ENCODE measurements at regions not wholly inside any gene's neighbourhood (a gene's known extent, or its start where the extent isn't known, plus 50 kb on each side); places are given as distances from the start of the nearest gene placed in this dataset.

DNA sequence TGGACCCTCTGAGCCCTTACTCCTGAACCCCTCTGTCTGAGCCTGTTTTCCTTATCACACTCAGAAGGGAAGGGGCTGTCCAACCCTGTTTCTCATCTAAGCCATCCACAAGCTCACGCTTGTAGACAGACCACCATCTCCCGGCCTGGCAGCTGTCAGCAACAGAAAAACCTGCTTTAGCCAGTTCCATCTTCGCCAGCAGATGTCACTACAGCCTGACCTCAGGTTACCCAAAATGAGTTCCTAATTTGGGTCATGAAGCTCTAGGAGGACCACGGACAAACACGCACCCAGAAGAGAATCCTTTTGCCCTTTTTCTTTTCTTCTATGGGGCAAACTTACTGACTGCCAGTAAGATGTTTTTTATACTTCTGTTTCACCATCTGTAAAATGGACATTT lies 445.4 kb downstream of the BCOR start:
- peak in 8 of 9 donors; percentile 18 to 58 (median 46) for TF ChIP-seq CTCF (IDR thresholded peaks at IDR 0.05)
- Histone ChIP-seq H3K4me3 (no peak overlapping the region), H3K27ac (no peak overlapping the region), H3K9me3 (no peaks in the 10 kb centered on the region), H3K4me1 (no peaks in the 10 kb centered on the region), H3K36me3 (no peaks in the 10 kb centered on the region), H3K27me3 (peaks cover 0 to 56% (median 0%) of the 10 kb centered on the region in 7 donors)
- ATAC-seq = no peak
- intact Hi-C loops (cut with DNase I) = loop anchor here in 1 of 10 donors (10.0 kb wide), 1 partner anchor 162 kb away; no protein-coding TSS in a partner anchor
- 50 to 71% methylated on average over 5 of the region's 5 CpGs for WGBS, 2 donors
- no peak for DNase-seq

DNA sequence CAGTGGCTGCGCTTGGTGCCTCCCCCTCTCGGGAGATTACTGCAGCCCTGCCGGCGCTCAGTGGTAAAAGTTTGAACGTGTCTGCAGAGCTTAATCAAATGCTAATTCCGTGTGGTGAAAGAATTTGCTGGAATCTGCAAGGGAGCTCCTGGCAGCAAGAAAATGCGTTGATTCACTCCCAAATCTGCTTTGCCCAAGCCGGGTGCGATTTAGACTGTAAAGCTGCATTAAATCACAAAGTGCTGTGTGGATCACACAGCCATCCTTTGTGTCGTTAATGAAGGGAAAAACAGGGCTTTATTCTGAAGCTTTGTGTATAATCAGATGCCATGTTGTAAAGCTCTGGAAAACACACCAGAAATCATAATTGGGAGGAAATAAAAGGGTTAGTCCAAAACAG lies 444.1 kb downstream of the BCOR start:
- Histone ChIP-seq H3K4me1 (no peaks in the 10 kb centered on the region), H3K4me3 (no peak overlapping the region), H3K27ac (no peak overlapping the region), H3K9me3 (no peaks in the 10 kb centered on the region), H3K36me3 (no peaks in the 10 kb centered on the region), H3K27me3 (peaks cover 0 to 57% (median 0%) of the 10 kb centered on the region in 7 donors)
- no peak for TF ChIP-seq CTCF (IDR thresholded peaks at IDR 0.05)
- intact Hi-C loops (cut with DNase I) = loop anchor here in 1 of 10 donors (10.0 kb wide), 1 partner anchor 161 kb away; no protein-coding TSS in a partner anchor
- DNase-seq = no peak
- WGBS, 2 donors = 59 to 63% methylated on average over 10 of the region's 10 CpGs
- ATAC-seq = no peak

DNA sequence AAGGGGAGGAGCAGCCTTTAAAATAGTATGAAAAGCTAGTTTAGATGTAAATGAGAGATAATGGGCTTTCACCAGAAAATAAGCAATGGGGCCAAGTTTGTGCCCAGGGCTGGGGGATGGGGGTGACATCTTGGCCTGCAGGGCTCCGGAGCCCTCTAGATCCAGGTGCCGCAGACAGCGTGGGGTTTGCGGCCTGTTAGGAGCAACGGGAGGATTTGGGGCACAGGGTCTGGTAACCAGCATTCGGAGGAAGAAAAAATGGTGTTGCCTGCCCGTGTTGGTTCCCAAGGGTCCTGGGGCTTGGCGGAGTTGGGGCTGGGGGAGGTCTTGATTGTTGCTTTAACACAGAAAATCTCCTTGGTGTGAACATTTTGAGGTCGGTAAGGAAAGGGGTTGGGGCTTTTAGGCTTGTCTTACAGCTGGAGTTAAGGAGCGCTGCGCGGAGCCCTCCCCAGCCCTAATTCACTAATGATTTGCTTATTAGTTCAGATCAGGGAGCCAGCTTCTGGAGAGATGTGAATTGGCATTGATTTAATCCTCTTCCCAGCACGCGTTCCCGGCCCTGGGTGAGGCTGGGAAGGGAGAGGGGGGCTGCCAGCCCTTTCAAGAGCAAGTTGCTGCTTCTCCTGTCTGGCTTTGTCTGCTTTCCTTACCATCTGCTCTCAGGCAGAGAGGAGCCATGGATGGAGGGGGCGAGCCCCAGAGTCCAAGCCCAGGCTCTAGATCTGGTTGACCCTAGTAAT lies 443.4 kb downstream of the BCOR start:
- Histone ChIP-seq H3K9me3 (no peaks in the 10 kb centered on the region), H3K27ac (no peak overlapping the region), H3K4me3 (no peak overlapping the region), H3K4me1 (no peaks in the 10 kb centered on the region), H3K27me3 (peaks cover 0 to 57% (median 0%) of the 10 kb centered on the region in 7 donors), H3K36me3 (no peaks in the 10 kb centered on the region)
- 86 to 87% methylated on average over 16 of the region's 16 CpGs for WGBS, 2 donors
- ATAC-seq = no peak
- no peak for TF ChIP-seq CTCF (IDR thresholded peaks at IDR 0.05)
- DNase-seq = no peak
- intact Hi-C loops (cut with DNase I) = loop anchor here in 1 of 10 donors (10.0 kb wide), 1 partner anchor 160 kb away; no protein-coding TSS in a partner anchor

DNA sequence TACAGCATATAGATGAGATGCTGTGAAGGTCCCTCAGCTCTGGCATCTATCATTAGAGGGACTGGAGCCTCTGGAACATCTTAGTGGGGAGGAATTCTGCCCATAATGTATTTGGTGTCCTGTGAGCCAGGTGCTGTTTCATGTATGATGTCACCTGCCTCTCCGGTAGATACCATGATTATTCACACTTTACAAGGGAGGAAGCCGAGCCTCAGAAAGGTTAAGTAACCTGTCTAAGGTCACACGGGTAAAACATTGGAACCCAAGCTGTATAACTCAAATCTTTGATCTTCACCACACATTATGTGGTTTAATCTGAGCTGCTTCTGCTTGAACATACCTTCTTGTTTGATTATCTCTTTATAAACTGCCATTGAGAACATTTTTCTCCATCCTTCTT lies 442.8 kb downstream of the BCOR start:
- Histone ChIP-seq H3K36me3 (no peaks in the 10 kb centered on the region), H3K27me3 (peaks cover 0 to 59% (median 0%) of the 10 kb centered on the region in 7 donors), H3K4me1 (no peaks in the 10 kb centered on the region), H3K4me3 (no peak overlapping the region), H3K9me3 (no peaks in the 10 kb centered on the region), H3K27ac (no peak overlapping the region)
- TF ChIP-seq CTCF (IDR thresholded peaks at IDR 0.05) = no peak
- WGBS, 2 donors = 86 to 90% methylated on average over 3 of the region's 3 CpGs
- DNase-seq (no peak), ATAC-seq (no peak)
- intact Hi-C loops (cut with DNase I) = loop anchor here in 1 of 10 donors (10.0 kb wide), 1 partner anchor 160 kb away; no protein-coding TSS in a partner anchor

Data from heart right ventricle (tissue), 16 donors.